HG02973 (cell line): ENCODE measurements at regions not wholly inside any gene's neighbourhood (a gene's known extent, or its start where the extent isn't known, plus 50 kb on each side); places are given as distances from the start of the nearest gene placed in this dataset.
"Not testable (repeated sequence)": the region's sequence is repeated elsewhere in the genome, so short reads cannot be mapped to it uniquely, and the experiment has no call there.

Source experiments
- ATAC-seq: cut with Tn5 transposase; IDR thresholded peaks from one replicate; pipeline ENCODE4 v1.9.1; 2021; ENCODE audit warnings: moderate library complexity; ENCODE audit not compliant: unreplicated experiment

DNA sequence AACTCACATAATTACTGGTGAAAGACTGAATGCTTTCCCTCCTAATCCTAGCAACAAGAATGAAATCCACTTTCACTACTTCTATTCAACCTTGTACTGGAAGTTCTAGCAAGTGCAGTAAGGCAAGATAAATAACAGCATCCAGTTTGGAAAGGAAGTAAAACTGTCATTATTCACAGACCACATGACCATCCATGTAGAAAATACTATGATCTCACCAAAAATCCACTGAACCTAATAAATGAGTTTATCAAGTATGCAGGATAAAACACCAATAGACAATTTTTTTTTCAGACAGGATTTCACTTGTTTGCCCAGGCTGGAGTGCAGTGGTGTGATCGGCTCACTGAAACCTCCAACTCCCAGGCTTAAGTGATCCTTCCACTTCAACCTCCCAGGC, 117.7 kb downstream of the TMEM167A start:
- no peak for ATAC-seq

- no peak for ATAC-seq
These were observed 120.6 kb downstream of the TMEM167A start for GRCh38 chr5:82956600-82956999.

GRCh38 chr5:82952326-82952725, 124.9 kb downstream of the TMEM167A start:
- no peak for ATAC-seq

- ATAC-seq = not testable (repeated sequence)
These were observed 132.9 kb downstream of the TMEM167A start for GRCh38 chr5:82944267-82944666.

GRCh38 chr5:82942083-82942881, 134.9 kb downstream of the TMEM167A start:
- ATAC-seq = no peak

DNA sequence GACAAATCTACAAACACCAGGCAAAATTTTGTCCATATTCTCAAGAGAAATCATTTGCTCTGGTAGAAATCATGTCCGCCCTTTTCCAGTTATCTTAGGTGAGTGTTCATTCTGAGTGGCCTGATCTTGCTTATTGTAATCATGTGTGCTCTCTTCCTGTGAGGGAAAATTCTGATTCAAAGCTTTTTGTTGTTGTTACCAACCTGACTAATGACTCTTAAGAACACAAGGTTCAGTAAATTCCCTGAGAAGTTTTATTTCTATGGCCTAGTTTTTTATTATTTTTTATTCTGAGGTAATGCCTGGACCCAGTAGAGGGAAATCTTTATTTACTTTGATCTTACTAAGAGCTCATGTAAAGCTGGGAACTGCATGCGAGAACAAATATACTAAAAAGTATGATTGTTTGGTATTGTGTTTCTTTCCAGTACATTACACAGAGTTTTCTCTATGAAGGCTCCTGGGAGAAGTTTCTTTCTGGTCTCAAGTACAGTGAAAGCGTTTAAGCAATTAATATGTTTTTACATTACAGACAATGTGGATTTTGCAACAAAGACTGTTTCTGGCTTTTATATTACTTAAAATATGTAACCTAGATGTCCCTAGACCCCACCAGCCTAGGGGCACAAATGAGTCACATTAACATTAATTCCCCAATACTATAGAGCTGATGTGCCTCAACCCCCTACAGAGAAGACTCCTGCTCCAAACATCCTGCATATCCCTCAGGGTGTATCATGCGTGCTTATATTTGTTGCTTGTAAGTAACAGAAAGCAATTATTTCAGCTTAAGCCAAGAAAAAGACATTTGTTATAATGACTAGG, 138.1 kb downstream of the TMEM167A start:
- ATAC-seq = no peak

GRCh38 chr5:82932473-82933220, 144.5 kb downstream of the TMEM167A start:
- not testable (repeated sequence) for ATAC-seq

GRCh38 chr5:82931110-82931509, 146.1 kb downstream of the TMEM167A start:
- no peak for ATAC-seq

GRCh38 chr5:82925061-82925411, 152.2 kb downstream of the TMEM167A start:
- no peak for ATAC-seq

- ATAC-seq = no peak
These were observed 152.8 kb downstream of the TMEM167A start for GRCh38 chr5:82924226-82925060.

DNA sequence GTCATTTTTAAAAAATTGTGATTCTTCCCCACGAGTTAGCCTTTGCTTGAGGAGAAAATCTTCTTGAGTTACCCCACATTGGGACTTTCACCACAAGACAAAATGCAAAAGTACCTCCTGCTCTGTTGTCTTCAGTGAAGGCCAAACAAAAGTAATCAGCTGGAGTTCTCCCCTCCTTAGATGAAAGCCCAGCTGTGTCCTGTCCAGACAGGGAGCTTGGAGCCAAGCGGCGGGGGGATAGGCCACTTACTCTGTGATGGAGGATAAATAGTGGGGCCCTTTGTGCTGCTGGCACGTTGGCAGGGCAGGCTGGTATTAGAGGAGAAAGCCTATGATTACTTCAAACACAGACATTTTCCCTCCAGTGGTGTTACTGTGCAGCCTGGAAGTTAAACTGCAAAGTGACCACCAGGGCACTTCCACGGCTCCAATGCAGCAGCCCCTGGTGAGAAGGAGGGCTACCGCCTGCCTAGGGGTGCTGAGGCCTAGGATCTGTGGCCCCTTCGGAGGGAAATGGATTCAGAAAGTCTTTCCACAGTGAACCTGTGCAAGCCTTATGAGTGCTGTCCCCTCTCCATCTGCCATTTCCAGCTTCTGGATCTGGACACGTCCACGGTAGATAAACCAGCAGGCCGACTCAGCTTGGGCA, 155.0 kb downstream of the TMEM167A start:
- ATAC-seq = no peak

- no peak for ATAC-seq
These were observed 158.7 kb downstream of the TMEM167A start for GRCh38 chr5:82918311-82919031.

DNA sequence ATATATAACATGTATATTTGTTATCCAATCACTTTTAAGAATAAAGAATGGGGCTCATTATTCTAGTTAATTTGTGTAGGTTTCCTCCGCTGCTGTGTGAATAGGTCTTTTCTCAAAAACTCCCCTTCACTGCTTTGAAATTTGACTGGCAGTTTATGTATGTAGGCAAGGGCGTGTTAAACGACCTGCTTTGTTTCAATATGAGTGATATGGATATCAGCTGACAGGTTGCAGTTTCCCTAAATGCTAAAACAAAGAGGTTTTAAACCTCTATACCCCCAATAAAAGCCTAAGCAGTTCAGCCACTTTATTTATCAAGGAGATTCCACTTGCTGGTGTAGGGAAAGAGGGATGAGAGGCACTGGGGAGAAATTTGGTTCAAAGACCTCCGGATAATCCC, 159.6 kb downstream of the TMEM167A start:
- ATAC-seq = peak; percentile 81

DNA sequence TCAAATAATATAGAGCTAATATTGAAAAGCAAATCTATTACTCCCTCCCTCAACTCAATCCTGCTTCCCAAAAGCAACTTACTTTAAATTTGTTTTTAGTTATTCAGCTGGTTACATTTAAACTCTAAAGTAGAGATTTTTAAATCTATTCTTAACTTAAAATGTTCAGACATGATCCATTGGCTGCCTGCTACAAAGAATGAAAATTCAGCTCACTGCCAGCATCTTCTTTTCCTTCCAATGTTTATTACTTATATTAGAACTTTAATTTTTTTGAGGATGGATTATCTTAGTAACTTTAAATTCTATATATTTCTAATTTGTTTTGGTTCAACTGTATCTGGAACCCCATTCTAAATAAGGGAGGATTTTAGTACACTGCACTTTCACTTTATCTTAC, 163.2 kb downstream of the TMEM167A start:
- ATAC-seq = no peak

GRCh38 chr5:82912462-82912861, 164.7 kb downstream of the TMEM167A start:
- no peak for ATAC-seq

DNA sequence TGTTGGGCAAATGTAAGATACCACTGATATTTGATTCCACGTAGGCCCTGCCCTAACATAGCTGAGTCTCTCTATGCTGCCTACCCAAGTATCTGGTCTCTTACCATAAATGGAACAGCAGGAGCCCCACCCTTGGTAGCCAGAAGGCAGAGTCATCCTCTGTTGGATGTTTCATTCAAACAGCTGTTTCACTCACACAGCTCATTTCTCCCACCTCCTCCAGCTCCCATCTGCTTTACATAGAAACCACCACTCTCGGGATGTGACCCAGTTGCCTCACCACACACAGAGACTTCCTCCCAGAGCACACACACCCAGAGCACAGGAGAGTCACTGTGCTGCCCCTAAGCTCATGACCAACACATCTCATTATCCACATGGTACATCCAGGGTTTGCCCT, 165.3 kb downstream of the TMEM167A start:
- no peak for ATAC-seq

DNA sequence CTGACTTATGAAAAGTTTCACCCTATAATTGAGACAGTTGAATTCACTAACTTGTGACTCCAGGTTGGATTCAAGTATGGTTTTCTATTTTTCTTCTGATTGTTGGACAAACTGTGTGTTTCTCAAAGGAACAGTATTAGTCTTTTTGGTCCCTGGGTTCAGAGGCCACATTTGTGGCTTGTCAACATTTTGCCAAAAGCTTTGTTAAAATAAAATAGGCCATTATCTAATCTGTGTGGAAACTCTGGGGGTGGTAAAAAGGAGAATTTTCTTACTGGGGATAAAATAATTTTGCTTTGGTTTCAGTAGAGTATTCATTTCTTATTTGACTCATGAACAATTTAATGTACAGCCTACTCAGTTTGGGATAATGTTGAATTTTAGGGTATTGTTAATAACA, 166.3 kb downstream of the TMEM167A start:
- ATAC-seq = no peak

- no peak for ATAC-seq
These were observed 166.7 kb downstream of the TMEM167A start for GRCh38 chr5:82910491-82910890.

DNA sequence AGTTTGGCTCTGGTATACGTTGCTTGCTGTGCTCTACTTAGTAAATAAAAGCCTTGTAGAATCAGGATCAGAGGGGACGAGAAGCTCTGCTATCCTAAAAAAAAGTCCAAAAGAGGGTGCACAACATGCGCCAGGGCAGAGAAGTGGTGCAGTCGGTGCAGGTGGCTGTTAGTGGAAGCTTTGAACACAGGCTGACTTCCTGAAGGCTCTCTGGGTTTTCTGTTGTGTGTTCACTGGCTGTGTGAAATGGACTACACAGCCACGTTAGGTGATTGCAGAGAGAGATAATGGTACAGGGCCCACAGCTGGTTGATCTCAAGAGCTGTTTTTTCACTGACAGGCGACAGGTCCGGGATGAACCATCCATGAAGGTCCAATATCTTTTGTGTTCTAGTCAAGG, 167.4 kb downstream of the TMEM167A start:
- no peak for ATAC-seq

DNA sequence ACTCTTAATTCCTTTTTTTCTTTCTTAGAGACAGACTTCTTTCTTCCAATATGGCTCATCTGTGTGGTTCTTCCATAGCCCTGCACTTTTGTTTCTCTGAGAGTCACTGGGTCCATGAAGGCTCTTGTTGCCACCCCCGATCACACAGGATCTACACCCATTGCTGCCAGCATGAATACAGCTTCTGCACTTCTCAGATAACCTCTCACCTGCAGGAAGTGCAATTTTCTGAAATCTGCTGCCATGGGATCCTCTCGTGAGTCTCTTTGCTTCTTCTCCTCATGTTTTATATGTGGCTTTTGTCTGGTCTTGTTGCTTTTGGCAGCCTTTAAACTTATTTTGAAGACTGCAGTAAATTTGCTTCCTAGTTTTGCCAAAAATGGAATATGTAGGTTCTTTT, 171.2 kb downstream of the TMEM167A start:
- no peak for ATAC-seq
